ENCODE measurements at regions not wholly inside any gene's neighbourhood (a gene's known extent, or its start where the extent isn't known, plus 50 kb on each side); places are given as distances from the start of the nearest gene placed in this dataset.

DNA sequence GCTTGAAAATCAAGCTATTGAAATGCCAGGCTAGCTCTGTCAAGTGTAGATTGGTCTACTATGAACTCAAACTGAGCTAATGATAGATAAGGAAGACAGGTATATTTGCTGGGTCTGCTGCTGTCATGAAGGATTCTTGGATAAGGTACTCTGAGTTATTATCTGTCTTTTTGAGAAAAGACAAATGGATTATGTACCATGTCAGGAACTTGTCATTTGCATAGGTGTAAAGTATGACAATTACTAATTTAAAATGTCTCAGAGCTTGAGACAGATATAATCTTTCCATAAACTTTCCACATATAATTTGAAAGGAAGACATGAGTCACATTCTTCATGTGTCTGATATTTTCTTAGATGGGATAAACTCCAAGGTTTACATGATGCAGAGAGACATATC is 594.1 kb upstream of the PTPRD start:
- H3K4me1 ChIP-seq, result no peaks in the 10 kb centered on the region
- no peak for ATAC-seq
- no peak overlapping the region for H3K27ac ChIP-seq
- TF ChIP-seq EP300 (IDR thresholded peaks at IDR 0.05) (no peak), POLR2A (IDR thresholded peaks at IDR 0.05) (no peak), POLR2AphosphoS5 (IDR thresholded peaks at IDR 0.05) (no peak)
- TF ChIP-seq, protein P1, sequence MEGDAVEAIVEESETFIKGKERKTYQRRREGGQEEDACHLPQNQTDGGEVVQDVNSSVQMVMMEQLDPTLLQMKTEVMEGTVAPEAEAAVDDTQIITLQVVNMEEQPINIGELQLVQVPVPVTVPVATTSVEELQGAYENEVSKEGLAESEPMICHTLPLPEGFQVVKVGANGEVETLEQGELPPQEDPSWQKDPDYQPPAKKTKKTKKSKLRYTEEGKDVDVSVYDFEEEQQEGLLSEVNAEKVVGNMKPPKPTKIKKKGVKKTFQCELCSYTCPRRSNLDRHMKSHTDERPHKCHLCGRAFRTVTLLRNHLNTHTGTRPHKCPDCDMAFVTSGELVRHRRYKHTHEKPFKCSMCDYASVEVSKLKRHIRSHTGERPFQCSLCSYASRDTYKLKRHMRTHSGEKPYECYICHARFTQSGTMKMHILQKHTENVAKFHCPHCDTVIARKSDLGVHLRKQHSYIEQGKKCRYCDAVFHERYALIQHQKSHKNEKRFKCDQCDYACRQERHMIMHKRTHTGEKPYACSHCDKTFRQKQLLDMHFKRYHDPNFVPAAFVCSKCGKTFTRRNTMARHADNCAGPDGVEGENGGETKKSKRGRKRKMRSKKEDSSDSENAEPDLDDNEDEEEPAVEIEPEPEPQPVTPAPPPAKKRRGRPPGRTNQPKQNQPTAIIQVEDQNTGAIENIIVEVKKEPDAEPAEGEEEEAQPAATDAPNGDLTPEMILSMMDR (IDR thresholded peaks at IDR 0.05), result no peak
- no peaks in the 10 kb centered on the region for H3K9me3 ChIP-seq
- no peak overlapping the region for H3K4me3 ChIP-seq
- no peaks in the 10 kb centered on the region for H3K27me3 ChIP-seq
- H3K36me3 ChIP-seq, result no peaks in the 10 kb centered on the region

DNA sequence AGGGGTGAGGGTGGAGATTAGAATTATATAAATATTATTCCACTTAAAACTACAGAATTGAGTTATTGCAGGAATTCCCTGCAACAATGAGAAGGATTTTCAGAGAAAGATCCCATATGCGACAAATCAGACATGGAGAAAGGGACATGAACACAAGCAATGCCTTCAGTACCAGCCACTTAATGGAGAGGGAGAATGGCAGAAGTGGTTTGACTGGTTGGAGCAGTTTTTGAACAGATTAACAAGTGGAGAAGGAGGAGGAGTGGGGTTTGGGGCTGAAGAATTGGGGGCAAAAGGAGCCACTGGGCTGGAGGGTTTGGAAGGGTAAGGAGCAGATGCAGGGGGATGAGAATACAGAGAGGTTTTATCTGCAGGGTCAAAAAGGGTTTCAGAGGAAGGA is 620.9 kb upstream of the PTPRD start:
- ATAC-seq, result no peak
- H3K9me3 ChIP-seq, result no peaks in the 10 kb centered on the region
- H3K27me3 ChIP-seq, result no peaks in the 10 kb centered on the region
- no peaks in the 10 kb centered on the region for H3K36me3 ChIP-seq
- no peak overlapping the region for H3K27ac ChIP-seq
- TF ChIP-seq EP300 (IDR thresholded peaks at IDR 0.05) (no peak), POLR2A (IDR thresholded peaks at IDR 0.05) (no peak)
- H3K4me3 ChIP-seq, result no peak overlapping the region
- WGBS, 2 donors (ENCODE audit: low coverage in 1 of 2), result 83 to 88% methylated on average over 1 of the region's 1 CpG
- H3K4me1 ChIP-seq, result no peaks in the 10 kb centered on the region

DNA sequence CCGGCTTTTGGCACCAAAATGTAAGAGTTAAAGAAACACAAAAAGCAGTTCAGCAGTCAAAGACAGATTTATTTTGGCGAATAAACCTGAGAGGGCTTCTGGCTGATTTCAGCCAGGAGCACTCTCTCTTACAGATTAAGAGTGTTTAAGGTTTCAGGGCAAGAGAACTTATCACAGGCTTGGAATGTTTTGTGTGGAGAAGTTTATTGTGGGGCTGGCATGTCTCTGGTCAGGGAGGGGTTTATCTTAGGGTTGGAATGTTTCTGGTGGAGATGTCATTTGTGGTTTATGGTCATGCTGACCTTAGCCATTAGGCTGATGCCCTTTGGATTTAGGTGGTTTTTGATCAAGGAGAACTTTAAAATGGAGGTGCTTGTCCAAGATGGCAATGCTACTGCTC is 622.3 kb upstream of the PTPRD start:
- Histone ChIP-seq H3K27ac (no peak overlapping the region), H3K4me1 (no peaks in the 10 kb centered on the region), H3K36me3 (no peaks in the 10 kb centered on the region), H3K27me3 (no peaks in the 10 kb centered on the region), H3K4me3 (no peak overlapping the region), H3K9me3 (no peaks in the 10 kb centered on the region)
- TF ChIP-seq, protein P1 (IDR thresholded peaks at IDR 0.05), result no peak
- no peak for TF ChIP-seq EP300 (IDR thresholded peaks at IDR 0.05)
- no peak for TF ChIP-seq POLR2AphosphoS5 (IDR thresholded peaks at IDR 0.05)
- TF ChIP-seq POLR2A (IDR thresholded peaks at IDR 0.05), result no peak
- ATAC-seq, result no peak
- WGBS, 2 donors (ENCODE audit: low coverage in 1 of 2), result 21 to 76% methylated on average over 2 of the region's 2 CpGs

DNA sequence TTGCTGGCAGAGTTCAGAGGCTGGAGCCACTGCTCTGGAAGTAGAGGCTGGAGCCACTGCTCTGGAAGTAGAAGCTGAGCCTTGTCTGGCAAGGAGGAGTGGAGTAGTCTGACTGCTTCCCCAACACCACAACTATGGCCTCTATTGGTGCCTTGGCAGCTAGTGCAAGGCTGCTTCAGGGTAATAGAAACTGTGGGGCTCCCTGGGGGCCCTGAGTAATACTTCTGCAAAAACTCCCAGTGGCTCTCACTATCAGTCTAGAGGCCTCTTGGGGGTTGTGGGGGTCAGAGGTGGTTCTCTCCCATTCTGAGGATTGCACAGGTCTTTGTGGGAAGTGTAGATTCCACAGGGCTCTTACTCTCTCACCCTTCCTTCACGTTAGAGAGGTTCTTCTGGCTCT is 629.0 kb upstream of the PTPRD start:
- no peak overlapping the region for H3K4me3 ChIP-seq
- H3K4me1 ChIP-seq, result no peaks in the 10 kb centered on the region
- no peaks in the 10 kb centered on the region for H3K27me3 ChIP-seq
- 15 to 33% methylated on average over 1 of the region's 1 CpG for WGBS, 2 donors (ENCODE audit: low coverage in 1 of 2)
- H3K27ac ChIP-seq, result no peak overlapping the region
- ATAC-seq, result no peak
- TF ChIP-seq, protein P1 (IDR thresholded peaks at IDR 0.05), result no peak
- TF ChIP-seq EP300 (IDR thresholded peaks at IDR 0.05), result no peak
- H3K36me3 ChIP-seq, result no peaks in the 10 kb centered on the region
- peaks cover 0 to 11% (median 0%) of the 10 kb centered on the region in 3 donors for H3K9me3 ChIP-seq

DNA sequence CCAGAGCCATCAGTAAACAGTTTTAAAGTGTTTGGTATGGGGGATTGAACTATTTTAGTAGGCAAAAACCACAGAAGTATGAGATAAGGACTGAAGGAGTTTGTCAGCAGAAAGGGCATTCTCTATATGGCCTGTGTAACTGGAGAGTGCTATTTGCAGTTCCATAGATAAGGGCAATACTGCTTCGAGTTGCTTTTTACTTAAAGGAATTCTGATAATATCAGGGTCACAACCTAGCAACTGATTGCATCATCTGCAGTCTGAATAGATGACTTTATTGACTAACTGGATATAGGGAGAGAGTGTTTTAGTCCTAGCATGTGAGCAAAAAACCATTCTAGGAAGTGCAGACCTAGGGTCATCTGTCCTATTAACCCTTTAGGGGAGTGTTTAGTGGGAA is 645.2 kb upstream of the PTPRD start:
- no peaks in the 10 kb centered on the region for H3K9me3 ChIP-seq
- 6 to 23% methylated on average over 1 of the region's 1 CpG for WGBS, 2 donors (ENCODE audit: low coverage in 1 of 2)
- no peak for ATAC-seq
- no peaks in the 10 kb centered on the region for H3K36me3 ChIP-seq
- no peaks in the 10 kb centered on the region for H3K27me3 ChIP-seq
- TF ChIP-seq EP300 (IDR thresholded peaks at IDR 0.05) (no peak), POLR2AphosphoS5 (IDR thresholded peaks at IDR 0.05) (no peak), POLR2A (IDR thresholded peaks at IDR 0.05) (no peak)
- TF ChIP-seq, protein P1 (IDR thresholded peaks at IDR 0.05), result no peak
- no peak overlapping the region for H3K4me3 ChIP-seq
- H3K27ac ChIP-seq, result no peak overlapping the region
- no peaks in the 10 kb centered on the region for H3K4me1 ChIP-seq

DNA sequence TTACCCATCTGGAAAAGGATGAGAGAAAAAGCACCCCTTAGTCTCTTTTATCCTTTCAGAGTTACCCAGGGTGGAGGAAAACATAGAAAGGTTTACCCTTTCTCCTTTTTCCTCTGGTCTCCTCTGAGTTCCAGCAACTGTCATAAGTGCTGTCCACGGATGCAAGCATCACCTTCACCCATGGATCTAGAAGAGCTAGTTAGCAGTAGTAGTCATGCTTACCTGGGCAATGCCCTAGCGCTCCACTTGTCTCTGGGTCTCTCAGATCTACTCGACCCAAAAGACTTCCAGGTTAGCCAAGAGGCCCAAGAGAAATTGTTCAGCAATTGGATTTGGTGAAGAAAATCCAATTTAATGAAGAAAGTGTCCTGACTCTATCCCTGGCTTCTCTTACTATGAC is 656.2 kb upstream of the PTPRD start:
- Histone ChIP-seq H3K27me3 (no peaks in the 10 kb centered on the region), H3K27ac (no peak overlapping the region), H3K9me3 (peaks cover 0 to 32% (median 0%) of the 10 kb centered on the region in 3 donors), H3K36me3 (no peaks in the 10 kb centered on the region), H3K4me1 (no peaks in the 10 kb centered on the region), H3K4me3 (no peak overlapping the region)
- TF ChIP-seq POLR2A (IDR thresholded peaks at IDR 0.05) (no peak), EP300 (IDR thresholded peaks at IDR 0.05) (no peak), POLR2AphosphoS5 (IDR thresholded peaks at IDR 0.05) (no peak)
- TF ChIP-seq, protein P1 (IDR thresholded peaks at IDR 0.05), result no peak
- 47% methylated on average over 3 of the region's 3 CpGs; no CpG with 5 or more reads in 1 of the 2 donors for WGBS, 2 donors (ENCODE audit: low coverage in 1 of 2)
- no peak for ATAC-seq

Measured in gastroesophageal sphincter (tissue), 4 donors.